Mononuclear cell (primary cell): ENCODE measurements at regions not wholly inside any gene's neighbourhood (a gene's known extent, or its start where the extent isn't known, plus 50 kb on each side); places are given as distances from the start of the nearest gene placed in this dataset.

Source experiments
- H3K27me3 ChIP-seq: 2 replicates; pipeline ENCODE4 v1.6.0; 2011; ENCODE audit warnings: low read length, control low read depth; ENCODE audit not compliant: insufficient read depth
- H3K4me1 ChIP-seq: 2 replicates; pipeline ENCODE4 v1.5.1; 2011; ENCODE audit warnings: mild to moderate bottlenecking, low read length, control low read depth; ENCODE audit not compliant: insufficient read depth
- H3K4me3 ChIP-seq: 2 replicates; pipeline ENCODE4 v1.5.1; 2011; ENCODE audit warnings: mild to moderate bottlenecking, low read length, moderate library complexity
- H3K9me3 ChIP-seq: 2 replicates; pipeline ENCODE4 v1.5.1; 2011; ENCODE audit warnings: low read depth, mild to moderate bottlenecking, control low read depth, low read length

DNA sequence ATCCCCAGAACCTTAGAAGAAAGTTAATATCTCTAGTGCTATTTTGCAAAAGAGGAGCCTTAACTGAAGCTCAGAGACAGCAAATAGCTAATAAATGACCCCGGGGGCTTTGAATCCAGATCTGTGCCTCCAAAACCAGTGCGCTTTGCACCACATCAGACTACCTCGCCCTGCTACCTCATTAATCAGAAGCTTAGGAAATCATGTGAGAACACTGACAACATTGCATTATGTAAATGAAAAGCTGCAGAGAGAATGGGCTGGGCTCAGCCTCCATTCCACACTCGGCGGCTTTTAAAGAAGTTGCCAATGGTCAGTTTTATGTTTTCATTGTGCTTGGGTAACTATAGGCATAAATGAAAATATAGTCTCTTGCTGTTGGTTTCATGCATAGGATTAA, 54.0 kb upstream of the STMND1 start:
- Histone ChIP-seq H3K27me3 (peaks cover 22% of the 10 kb centered on the region), H3K4me1 (no peaks in the 10 kb centered on the region), H3K9me3 (no peaks in the 10 kb centered on the region), H3K4me3 (no peak overlapping the region)

DNA sequence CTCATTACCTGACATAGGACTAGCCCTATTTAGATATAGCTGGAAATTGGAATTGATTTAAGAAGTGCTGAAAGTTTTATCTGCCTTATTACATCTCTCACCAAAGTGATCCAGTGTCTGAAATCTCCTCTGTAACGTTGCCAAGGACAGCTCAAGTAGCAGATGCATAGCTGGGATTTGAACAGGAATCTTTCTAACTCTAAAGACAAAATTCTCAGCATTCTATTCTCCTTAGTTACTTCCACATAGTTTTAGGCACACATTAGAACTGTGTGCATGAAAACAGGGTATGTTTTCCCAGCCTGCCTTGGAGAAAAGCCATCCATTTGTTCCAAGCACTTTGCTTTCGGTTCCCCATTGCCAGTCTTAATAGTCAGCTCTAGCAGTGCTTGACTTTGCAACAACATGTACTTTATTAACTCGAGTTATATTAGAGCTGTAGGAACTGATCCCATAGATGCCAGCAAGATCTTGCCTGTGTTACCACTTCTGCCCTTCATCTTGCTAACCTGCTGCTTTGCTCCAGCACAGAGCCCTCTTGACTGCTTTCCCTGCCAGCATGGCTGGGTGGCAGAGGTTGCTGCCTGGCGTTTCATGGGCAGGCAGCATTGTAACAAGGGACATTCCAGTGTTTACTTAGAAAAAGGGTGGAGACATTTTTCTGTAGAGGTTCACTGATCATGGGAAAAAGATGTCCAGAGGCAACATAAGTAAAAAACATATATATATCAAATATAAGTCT, 56.1 kb upstream of the STMND1 start:
- Histone ChIP-seq H3K4me1 (no peaks in the 10 kb centered on the region), H3K4me3 (no peak overlapping the region)

DNA sequence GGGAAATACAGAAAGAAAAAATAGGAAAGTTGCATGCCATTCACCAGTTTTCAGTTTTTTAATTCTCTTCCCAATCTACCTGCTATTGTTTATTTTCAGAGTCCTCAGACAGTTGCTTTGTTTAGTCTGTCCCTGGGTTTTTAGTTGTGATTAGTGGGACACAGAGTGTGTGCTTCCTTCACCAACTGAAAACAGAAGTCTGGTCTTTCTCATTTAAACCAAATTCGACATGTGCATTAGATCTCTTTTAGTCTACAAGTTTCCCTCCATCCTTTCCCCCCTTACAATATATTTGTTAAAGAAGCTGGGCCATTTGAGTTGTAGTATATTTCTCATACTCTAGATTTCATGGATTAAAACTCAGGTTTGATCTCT, 58.7 kb upstream of the STMND1 start:
- Histone ChIP-seq H3K4me1 (no peaks in the 10 kb centered on the region), H3K4me3 (no peak overlapping the region), H3K27me3 (peaks cover 25% of the 10 kb centered on the region), H3K9me3 (no peaks in the 10 kb centered on the region)

More for the DNA sequence above, 56.1 kb upstream of the STMND1 start:
- no peaks in the 10 kb centered on the region for H3K9me3 ChIP-seq
- H3K27me3 ChIP-seq = peaks cover 22% of the 10 kb centered on the region

DNA sequence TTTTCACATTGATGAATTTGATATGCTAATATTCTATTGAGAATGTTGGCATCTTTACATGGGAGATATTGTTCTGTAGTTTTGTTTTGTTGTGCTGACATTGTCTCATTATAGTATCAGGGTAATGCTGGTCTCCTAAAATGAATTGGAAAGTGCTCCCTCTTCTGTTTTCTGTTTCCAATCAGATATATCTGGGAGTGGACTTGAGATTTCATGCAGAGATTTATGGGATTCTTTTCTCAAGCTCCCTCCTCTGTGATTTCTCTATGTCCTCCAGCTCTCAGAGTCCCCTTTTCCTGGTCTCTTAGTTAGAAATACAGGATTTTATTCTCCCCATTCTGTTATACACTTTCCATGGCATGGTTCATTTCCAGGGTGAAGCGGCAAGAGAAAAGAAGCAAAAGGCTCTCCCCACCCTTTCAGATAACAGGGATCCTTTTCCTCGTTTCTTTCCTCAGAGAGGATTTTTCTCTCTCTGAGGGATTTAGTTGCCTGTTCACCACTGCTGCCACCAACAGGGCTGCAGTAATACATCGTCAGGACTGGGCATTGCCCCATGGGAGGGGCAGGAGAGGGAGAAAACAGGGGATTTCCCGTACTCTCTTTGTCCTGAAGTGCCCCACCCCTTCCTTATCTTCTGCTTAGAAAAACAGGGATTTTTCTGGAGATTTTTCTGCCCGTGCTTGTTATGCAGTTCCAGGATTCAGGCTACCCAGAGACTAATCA, 59.3 kb upstream of the STMND1 start:
- Histone ChIP-seq H3K9me3 (no peaks in the 10 kb centered on the region), H3K27me3 (peaks cover 25% of the 10 kb centered on the region), H3K4me1 (no peaks in the 10 kb centered on the region), H3K4me3 (no peak overlapping the region)

DNA sequence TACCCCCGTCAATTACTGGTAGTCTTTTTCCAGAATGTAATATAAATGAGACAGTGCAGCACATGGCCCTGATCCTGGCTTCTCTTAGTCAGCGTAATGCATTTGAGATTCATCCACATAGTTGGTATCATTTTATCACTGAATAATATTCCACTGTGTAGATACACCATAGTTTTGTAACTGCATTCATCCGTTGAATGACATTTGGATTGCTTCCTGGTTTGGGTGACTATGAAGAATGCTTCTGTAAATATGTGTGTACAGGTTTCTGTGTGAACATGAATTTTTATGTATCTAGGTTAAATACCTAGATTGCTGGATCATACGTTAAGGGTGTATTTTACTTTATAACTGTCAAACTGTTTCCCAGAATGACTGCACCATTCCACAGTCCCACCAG, 62.6 kb upstream of the STMND1 start:
- Histone ChIP-seq H3K27me3 (peaks cover 12% of the 10 kb centered on the region), H3K4me3 (no peak overlapping the region), H3K4me1 (no peaks in the 10 kb centered on the region), H3K9me3 (no peaks in the 10 kb centered on the region)

DNA sequence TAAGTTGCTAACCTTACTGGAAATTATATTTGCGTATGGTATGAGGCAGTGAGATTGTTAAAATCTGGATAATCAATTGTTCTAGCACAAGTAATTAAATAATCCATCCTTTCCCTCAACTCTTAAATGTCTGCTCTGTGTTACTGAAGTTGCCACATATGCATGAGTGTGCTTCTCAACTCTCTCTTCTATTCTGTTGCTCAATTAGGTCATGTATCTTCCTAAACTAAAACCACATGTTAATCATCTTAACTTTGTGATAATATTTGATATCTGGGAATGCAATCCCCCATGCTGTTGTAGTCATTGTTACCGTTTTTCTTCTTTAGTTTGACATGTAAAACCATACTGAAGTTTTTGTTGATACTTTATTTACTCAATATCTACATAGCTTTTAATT, 63.5 kb upstream of the STMND1 start:
- H3K9me3 ChIP-seq = no peaks in the 10 kb centered on the region
- no peak overlapping the region for H3K4me3 ChIP-seq
- peaks cover 4% of the 10 kb centered on the region for H3K27me3 ChIP-seq
- H3K4me1 ChIP-seq = no peaks in the 10 kb centered on the region

DNA sequence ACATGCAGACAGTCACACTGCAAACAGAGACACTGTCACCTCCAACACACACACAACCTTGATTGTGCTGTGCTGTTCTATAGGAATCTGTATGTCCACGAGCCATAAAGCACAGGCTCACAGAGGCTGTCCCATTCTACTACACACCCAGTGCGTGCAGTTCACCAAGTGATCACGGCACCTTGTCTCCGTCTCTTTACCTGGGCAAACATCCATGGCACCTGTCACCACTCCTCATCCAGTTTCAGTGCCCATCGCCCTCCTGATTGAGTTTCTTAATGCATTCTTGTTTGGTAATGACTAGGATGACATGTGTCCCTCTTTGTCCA, 65.8 kb upstream of the STMND1 start:
- Histone ChIP-seq H3K4me3 (no peak overlapping the region), H3K27me3 (peaks cover 3% of the 10 kb centered on the region), H3K9me3 (no peaks in the 10 kb centered on the region), H3K4me1 (no peaks in the 10 kb centered on the region)

DNA sequence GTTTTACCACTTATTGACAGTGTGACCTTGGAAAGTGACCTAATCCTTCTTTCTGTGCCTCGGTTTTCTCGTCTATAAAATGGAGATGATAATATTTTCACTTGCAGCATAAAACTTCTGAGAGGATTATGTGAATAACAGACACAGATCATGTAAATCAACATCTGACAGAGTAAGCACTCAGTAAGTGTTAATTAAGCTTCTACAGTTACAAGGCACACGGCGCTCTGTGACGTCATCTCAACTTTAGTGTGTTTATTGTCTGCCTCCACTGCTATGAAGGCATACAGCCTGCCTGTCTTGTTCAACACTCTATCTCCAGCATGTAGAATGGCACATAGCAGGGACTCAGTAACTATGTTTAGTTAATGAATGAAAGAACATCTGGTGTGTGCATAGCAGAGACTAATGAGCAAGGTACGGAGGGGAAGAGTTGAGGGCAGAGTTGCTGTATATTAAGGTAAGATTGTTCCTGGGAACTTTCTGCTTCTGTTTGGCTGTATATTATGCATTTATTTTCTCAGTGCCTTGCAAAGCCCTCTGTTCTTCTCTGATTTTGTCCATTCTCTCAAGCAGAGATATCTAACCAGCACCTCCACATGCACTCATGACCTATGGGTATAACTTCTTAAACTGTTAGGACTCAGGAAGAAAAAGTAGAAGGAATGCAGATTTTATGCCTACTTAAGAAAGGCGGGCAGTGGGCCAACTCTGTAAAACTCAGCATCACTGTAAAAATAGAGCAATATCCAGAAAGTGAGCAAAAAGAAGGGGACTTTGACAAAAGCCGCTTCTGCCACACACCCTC, 66.4 kb upstream of the STMND1 start:
- H3K9me3 ChIP-seq = no peaks in the 10 kb centered on the region
- H3K27me3 ChIP-seq = peaks cover 3% of the 10 kb centered on the region
- no peaks in the 10 kb centered on the region for H3K4me1 ChIP-seq
- no peak overlapping the region for H3K4me3 ChIP-seq

DNA sequence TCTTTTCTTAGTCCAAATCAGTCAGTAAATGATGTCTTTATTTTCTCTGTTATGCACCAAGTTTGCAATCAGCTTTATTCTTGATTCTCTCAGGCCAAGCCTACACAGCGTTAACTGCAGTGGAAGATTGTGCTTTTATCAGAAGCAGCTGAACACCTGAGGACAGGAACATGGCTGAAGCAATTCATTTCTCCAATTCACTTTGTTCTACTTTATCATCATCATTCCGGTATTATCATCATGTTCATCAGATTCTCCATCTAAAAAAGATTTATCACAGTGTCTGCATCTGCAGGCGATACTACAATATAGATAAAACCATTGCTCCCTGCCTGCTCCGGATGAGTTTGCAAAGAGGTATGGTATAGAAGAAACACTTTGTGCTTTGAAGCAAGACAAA, 68.1 kb upstream of the STMND1 start:
- Histone ChIP-seq H3K4me1 (no peaks in the 10 kb centered on the region), H3K4me3 (no peak overlapping the region), H3K27me3 (peaks cover 3% of the 10 kb centered on the region), H3K9me3 (no peaks in the 10 kb centered on the region)

DNA sequence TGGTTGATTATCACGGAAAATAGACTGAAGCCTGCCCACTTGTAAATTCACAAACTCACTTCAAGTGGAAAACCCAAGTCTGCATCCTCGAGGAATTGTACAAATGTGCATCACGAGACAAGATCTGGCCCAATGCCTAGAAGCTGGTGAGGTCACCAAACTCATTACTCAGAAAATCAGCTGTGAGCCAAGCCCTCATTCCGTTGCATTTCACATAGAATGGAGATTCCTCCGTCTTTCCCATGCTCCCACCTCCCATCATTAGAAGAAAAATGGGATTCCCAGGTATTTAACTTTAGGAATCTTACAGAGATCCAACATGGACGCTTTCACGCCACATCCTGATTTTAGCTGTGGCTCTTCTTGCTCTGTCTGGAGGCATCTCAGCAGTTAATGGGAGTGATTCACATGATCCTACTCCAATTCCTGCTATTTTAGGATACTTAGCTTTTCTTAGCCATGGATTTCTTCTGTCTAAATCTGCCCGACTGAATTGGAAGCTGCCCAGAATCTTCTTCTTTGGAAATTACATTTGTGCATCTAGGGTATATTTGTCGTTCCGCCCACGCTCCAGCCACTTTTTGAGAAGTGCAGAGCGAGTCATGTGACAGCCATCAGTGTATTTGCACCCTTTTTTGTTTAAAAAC, 68.7 kb upstream of the STMND1 start:
- H3K4me1 ChIP-seq = no peaks in the 10 kb centered on the region
- H3K4me3 ChIP-seq = no peak overlapping the region
- H3K9me3 ChIP-seq = no peaks in the 10 kb centered on the region
- no peaks in the 10 kb centered on the region for H3K27me3 ChIP-seq

DNA sequence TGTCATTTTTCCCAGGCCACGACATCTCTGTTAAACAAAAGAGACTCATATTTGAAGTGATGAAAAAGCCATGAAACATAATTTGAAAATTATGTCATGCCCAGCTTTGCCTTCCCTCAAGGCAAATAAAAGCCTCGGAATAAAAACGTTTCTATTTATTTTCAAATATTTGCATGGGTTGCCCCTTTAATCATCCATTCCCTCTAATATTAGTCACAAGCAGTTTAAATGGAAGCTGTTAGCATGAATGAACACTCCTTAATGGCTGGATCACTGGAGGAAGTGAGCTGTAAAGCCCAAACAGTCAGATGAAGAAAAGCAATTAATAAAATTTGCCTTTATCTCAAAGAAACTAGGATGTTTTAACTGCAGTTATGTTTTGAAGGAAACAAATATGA, 69.3 kb upstream of the STMND1 start:
- H3K4me1 ChIP-seq = no peaks in the 10 kb centered on the region
- no peaks in the 10 kb centered on the region for H3K9me3 ChIP-seq
- H3K27me3 ChIP-seq = peaks cover 2% of the 10 kb centered on the region
- H3K4me3 ChIP-seq = no peak overlapping the region

DNA sequence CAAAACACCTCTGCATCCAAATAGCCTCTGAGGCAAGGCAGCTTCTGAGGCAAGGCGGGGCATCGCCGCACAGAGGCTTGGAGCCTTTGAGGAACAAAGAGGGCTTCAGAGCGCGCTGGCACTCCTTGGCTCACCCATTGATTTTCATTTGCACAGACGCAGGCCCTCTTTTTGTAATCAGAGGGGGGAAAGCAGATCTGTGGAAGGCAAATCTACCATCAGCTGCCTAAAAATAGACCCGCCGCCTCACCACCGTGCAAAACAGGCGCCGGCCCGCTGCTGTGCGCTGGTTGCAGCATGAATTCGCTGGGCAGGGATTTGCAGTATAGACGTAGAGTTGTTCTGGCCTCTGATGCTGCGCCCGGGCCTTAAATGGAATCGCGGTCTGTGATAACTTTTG, 69.9 kb upstream of the STMND1 start:
- Histone ChIP-seq H3K9me3 (no peaks in the 10 kb centered on the region), H3K4me3 (no peak overlapping the region), H3K4me1 (no peaks in the 10 kb centered on the region), H3K27me3 (peaks cover 5% of the 10 kb centered on the region)

DNA sequence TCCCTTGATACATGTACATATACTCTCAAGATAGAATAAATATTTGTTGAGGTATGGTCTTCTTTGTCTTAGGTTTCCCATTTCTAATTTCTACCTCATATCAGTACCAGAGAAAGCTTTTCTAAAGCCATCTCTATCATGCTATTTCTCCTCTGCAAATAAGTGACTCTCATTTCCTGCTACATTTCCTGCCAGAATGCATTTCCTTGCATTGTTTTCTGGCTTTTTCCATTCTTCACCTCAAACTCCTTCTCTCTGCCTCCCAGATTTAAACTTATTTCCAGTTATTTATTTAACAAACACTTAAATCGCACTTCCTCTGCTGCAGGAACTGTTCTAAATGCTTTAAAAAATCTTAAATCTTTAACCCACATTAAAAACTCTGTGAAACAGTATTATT, 74.4 kb upstream of the STMND1 start:
- H3K4me1 ChIP-seq = peaks cover 1% of the 10 kb centered on the region
- H3K9me3 ChIP-seq = no peaks in the 10 kb centered on the region
- H3K4me3 ChIP-seq = no peak overlapping the region
- H3K27me3 ChIP-seq = peaks cover 13% of the 10 kb centered on the region

DNA sequence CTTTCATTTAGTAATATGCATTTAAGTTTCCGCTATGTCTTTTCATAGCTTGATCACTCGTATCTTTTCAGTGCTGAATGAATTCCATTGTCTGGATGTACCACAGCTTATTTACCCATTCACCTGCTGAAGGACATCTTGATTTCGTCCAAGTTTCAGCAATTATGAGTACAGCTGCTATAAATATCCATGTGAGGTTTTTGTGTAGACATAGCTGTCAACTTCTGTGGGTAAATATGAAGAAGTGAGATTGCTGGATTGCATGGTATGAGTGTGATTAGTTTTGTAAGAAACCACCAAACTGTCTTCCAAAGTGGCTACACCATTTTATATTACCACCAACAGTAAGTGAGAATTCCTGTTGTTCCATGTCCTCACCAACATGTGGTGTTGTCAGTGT, 79.2 kb upstream of the STMND1 start:
- Histone ChIP-seq H3K9me3 (no peaks in the 10 kb centered on the region), H3K27me3 (peaks cover 17% of the 10 kb centered on the region), H3K4me3 (no peak overlapping the region), H3K4me1 (peaks cover 4% of the 10 kb centered on the region)

DNA sequence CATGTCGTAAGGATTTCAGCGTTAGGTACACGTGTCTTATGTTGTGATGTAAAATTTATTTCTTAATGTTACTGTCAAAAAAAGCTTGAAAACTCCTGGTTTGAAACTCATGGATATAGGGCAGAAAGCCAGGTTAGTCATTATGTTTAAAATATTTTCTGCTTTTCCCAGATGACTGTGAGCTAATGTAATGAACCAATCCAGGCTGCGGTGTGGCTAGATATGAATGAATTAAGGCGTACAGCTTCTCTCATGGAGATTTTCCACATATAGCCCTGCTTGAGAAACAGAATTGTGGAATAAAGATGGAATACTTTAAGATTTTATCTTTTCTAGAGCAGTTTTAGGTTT, 80.3 kb upstream of the STMND1 start:
- H3K27me3 ChIP-seq = peaks cover 14% of the 10 kb centered on the region
- H3K9me3 ChIP-seq = no peaks in the 10 kb centered on the region
- no peak overlapping the region for H3K4me3 ChIP-seq
- H3K4me1 ChIP-seq = peaks cover 4% of the 10 kb centered on the region
